HepG2 (cell line): ENCODE measurements at regions not wholly inside any gene's neighbourhood (a gene's known extent, or its start where the extent isn't known, plus 50 kb on each side); places are given as distances from the start of the nearest gene placed in this dataset.

Source experiments
- ATAC-seq: fragments of 200-7000 bp; cut with Tn5 transposase; 3 replicates; pipeline ENCODE4 v1.9.1; 2020; ENCODE audit warnings: mild to moderate bottlenecking, moderate library complexity
- BruUV-seq: library from RNA; stranded (reverse); fragments of 400-500 nt; replicated peaks from 2 replicates; lab custom pipeline; 2021; lab: Mats Ljungman, UMichigan
- CTCF ChIA-PET: fragments of 300-600 bp; formaldehyde crosslinking; extraction: SDS; loops from one replicate; lab custom pipeline; 2021; ENCODE audit warnings: low total read pairs, inconsistent platforms, low intra/inter-chr PET ratio; lab: Yijun Ruan, JAX
- POLR2A ChIA-PET: fragments of 350-600 bp; sonication (Branson Sonifier 250); formaldehyde crosslinking; loops from one replicate; lab custom pipeline; 2020; ENCODE audit warnings: antibody characterized with exemption, inconsistent platforms; lab: Yijun Ruan, JAX
- DNase-seq: peaks from one replicate; pipeline ENCODE4 v3.0.0-alpha.2; 2015; ENCODE audit warnings: low spot score
- FAIRE-seq: peaks from 3 replicates; lab custom pipeline; 2011; peaks lifted over from hg19 to GRCh38; lab: Jason Lieb, UNC
- H2AFZ ChIP-seq: one replicate; pipeline ENCODE4 v1.6.1; 2011; ENCODE audit warnings: low read length, inconsistent platforms
- H3K27ac ChIP-seq: fragments of 300-600 bp; 3 replicates; pipeline ENCODE4 v1.8.0; 2011; ENCODE audit warnings: mixed run types, mild to moderate bottlenecking, mixed read lengths, low read length, inconsistent platforms; ENCODE audit not compliant: insufficient read depth; ENCODE audit errors: extremely low read length
- H3K27me3 ChIP-seq, 2 experiments: fragments of 200-600 bp in 1 of 2; 2 replicates in 1 of 2; 3 replicates in 1 of 2; pipeline versions ENCODE4 v1.6.0 to v1.8.0; 2011; ENCODE audit warnings: low read length in 2 of 2, mild to moderate bottlenecking in 2 of 2, moderate library complexity in 2 of 2, inconsistent platforms in 1 of 2; ENCODE audit not compliant: insufficient read depth in 2 of 2, control insufficient read depth in 1 of 2
- H3K36me3 ChIP-seq, 2 experiments: fragments of 200-600 bp in 1 of 2; replicated peaks in 1 of 2; 2 replicates in 1 of 2; 3 replicates in 1 of 2; pipeline versions ENCODE4 v1.5.1 to v1.8.0; 2011; ENCODE audit warnings: low read length in 2 of 2, inconsistent platforms in 1 of 2; ENCODE audit not compliant: insufficient read depth in 2 of 2, control insufficient read depth in 1 of 2
- H3K4me1 ChIP-seq: 2 replicates; pipeline ENCODE4 v1.5.1; 2012; ENCODE audit warnings: low read length, inconsistent platforms; ENCODE audit not compliant: insufficient read depth
- H3K4me2 ChIP-seq: 2 replicates; pipeline ENCODE4 v1.6.0; 2011; ENCODE audit warnings: low read depth, low read length, inconsistent platforms
- H3K4me3 ChIP-seq, 3 experiments: fragments of 200-600 bp in 1 of 3; sonication (generic), shearing (Covaris generic) in 1 of 3; replicated peaks in 1 of 3; 2 replicates each; pipeline ENCODE4 v1.5.1; 2011 to 2016; ENCODE audit warnings: low read length in 3 of 3, inconsistent platforms in 2 of 3, low read depth in 2 of 3, mild to moderate bottlenecking in 2 of 3, control low read depth in 1 of 3, mixed read lengths in 1 of 3; ENCODE audit not compliant: insufficient read depth in 1 of 3
- H3K79me2 ChIP-seq: one replicate; pipeline ENCODE4 v1.6.1; 2011; ENCODE audit warnings: low read length, inconsistent platforms; ENCODE audit not compliant: insufficient read depth
- H3K9ac ChIP-seq: 2 replicates; pipeline ENCODE4 v1.6.0; 2011; ENCODE audit warnings: mild to moderate bottlenecking, low read depth, low read length, inconsistent platforms; ENCODE audit not compliant: insufficient read depth
- H3K9me3 ChIP-seq: 2 replicates; pipeline ENCODE4 v1.5.1; 2012; ENCODE audit warnings: mild to moderate bottlenecking, low read length
- H4K20me1 ChIP-seq: 2 replicates; pipeline ENCODE4 v1.6.0; 2011; ENCODE audit warnings: inconsistent platforms, mild to moderate bottlenecking, low read length, moderate library complexity; ENCODE audit not compliant: insufficient read depth
- CREM ChIP-seq, 2 experiments: sonication (generic) in 1 of 2; formaldehyde crosslinking in 1 of 2; IDR thresholded peaks; 2 replicates each; pipeline versions ENCODE4 v1.4.0 to v1.6.1; 2016 to 2020; ENCODE audit warnings: antibody characterized with exemption in 1 of 2, mild to moderate bottlenecking in 1 of 2, missing genetic modification reagents in 1 of 2
- SIX4 ChIP-seq: sonication (generic); formaldehyde crosslinking; IDR thresholded peaks from 2 replicates; pipeline ENCODE4 v1.4.0; 2020; ENCODE audit warnings: missing genetic modification reagents
- WGBS: methylation state at CpG from one replicate; pipeline ENCODE4 v1.1.6; 2017; ENCODE audit warnings: low lambda C conversion rate; 5-methylcytosine and 5-hydroxymethylcytosine counted together
- in situ Hi-C: cut with HindIII; loops from 2 replicates; pipeline ENCODE4 v1.10.0; 2017; ENCODE audit warnings: low pct_unique_long_range_greater_than_20kb; ENCODE audit not compliant: extremely low pct_ligation_motif_present
- intact Hi-C: fragments of 100-400 bp; cut with micrococcal nuclease; formaldehyde crosslinking; loops from one replicate; pipeline ENCODE4 v1.10.0; 2022; ENCODE audit not compliant: unreplicated experiment
- TF ChIP-seq, protein P1 (sequence below): sonication (generic); formaldehyde crosslinking; IDR thresholded peaks from 2 replicates; pipeline ENCODE4 v1.4.0; 2020; ENCODE audit warnings: mild to moderate bottlenecking, missing genetic modification reagents
- TF ChIP-seq, protein P2 (sequence below): sonication (generic); formaldehyde crosslinking; IDR thresholded peaks from 2 replicates; pipeline ENCODE4 v1.4.0; 2020; ENCODE audit warnings: missing genetic modification reagents, borderline replicate concordance

- TF ChIP-seq, protein P1, sequence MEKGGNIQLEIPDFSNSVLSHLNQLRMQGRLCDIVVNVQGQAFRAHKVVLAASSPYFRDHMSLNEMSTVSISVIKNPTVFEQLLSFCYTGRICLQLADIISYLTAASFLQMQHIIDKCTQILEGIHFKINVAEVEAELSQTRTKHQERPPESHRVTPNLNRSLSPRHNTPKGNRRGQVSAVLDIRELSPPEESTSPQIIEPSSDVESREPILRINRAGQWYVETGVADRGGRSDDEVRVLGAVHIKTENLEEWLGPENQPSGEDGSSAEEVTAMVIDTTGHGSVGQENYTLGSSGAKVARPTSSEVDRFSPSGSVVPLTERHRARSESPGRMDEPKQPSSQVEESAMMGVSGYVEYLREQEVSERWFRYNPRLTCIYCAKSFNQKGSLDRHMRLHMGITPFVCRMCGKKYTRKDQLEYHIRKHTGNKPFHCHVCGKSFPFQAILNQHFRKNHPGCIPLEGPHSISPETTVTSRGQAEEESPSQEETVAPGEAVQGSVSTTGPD (CRISPR knock-in tag), result no peak
- TF ChIP-seq CREM (IDR thresholded peaks at IDR 0.05) (no peak), CREM (CRISPR knock-in tag; IDR thresholded peaks at IDR 0.05) (no peak)
These were observed 623.2 kb downstream of the SLITRK5 start (continued) for GRCh38 chr13:88294368-88294767.

GRCh38 chr13:88303157-88303556 lies 632.0 kb downstream of the SLITRK5 start:
- Histone ChIP-seq H3K27ac (no peak overlapping the region), H3K36me3 (no peaks in the 10 kb centered on the region), H4K20me1 (no peaks in the 10 kb centered on the region), H2AFZ (no peak overlapping the region), H3K4me1 (no peaks in the 10 kb centered on the region), H3K4me3 (no peak overlapping the region), H3K79me2 (no peaks in the 10 kb centered on the region), H3K27me3 (no peaks in the 10 kb centered on the region; a peak in 1 of 5 replicates), H3K9ac (no peak overlapping the region), H3K4me2 (no peak overlapping the region), H3K9me3 (peaks cover 20% of the 10 kb centered on the region; the same call in 1 of the 2 replicates)
- intact Hi-C loops, result no loop called here
- WGBS, result 0% methylated on average over 3 of the region's 3 CpGs
- no TSS peak for BruUV-seq
- DNase-seq, result no peak
- in situ Hi-C loops, result no loop called here
- TF ChIP-seq SIX4, result no peak
- TF ChIP-seq, protein P2, sequence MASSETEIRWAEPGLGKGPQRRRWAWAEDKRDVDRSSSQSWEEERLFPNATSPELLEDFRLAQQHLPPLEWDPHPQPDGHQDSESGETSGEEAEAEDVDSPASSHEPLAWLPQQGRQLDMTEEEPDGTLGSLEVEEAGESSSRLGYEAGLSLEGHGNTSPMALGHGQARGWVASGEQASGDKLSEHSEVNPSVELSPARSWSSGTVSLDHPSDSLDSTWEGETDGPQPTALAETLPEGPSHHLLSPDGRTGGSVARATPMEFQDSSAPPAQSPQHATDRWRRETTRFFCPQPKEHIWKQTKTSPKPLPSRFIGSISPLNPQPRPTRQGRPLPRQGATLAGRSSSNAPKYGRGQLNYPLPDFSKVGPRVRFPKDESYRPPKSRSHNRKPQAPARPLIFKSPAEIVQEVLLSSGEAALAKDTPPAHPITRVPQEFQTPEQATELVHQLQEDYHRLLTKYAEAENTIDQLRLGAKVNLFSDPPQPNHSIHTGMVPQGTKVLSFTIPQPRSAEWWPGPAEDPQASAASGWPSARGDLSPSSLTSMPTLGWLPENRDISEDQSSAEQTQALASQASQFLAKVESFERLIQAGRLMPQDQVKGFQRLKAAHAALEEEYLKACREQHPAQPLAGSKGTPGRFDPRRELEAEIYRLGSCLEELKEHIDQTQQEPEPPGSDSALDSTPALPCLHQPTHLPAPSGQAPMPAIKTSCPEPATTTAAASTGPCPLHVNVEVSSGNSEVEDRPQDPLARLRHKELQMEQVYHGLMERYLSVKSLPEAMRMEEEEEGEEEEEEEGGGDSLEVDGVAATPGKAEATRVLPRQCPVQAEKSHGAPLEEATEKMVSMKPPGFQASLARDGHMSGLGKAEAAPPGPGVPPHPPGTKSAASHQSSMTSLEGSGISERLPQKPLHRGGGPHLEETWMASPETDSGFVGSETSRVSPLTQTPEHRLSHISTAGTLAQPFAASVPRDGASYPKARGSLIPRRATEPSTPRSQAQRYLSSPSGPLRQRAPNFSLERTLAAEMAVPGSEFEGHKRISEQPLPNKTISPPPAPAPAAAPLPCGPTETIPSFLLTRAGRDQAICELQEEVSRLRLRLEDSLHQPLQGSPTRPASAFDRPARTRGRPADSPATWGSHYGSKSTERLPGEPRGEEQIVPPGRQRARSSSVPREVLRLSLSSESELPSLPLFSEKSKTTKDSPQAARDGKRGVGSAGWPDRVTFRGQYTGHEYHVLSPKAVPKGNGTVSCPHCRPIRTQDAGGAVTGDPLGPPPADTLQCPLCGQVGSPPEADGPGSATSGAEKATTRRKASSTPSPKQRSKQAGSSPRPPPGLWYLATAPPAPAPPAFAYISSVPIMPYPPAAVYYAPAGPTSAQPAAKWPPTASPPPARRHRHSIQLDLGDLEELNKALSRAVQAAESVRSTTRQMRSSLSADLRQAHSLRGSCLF, result no peak
- no peak for FAIRE-seq
- CTCF ChIA-PET, result no interaction called here
- no peak for ATAC-seq
- POLR2A ChIA-PET, result no interaction called here
